Esophagus muscularis mucosa (tissue), 4 donors: ENCODE measurements at regions not wholly inside any gene's neighbourhood (a gene's known extent, or its start where the extent isn't known, plus 50 kb on each side); places are given as distances from the start of the nearest gene placed in this dataset.

Source experiments
- DNase-seq: peaks from one replicate; pipeline ENCODE4 v3.0.0-alpha.2; 2017; ENCODE audit errors: extremely low spot score
- H3K27ac ChIP-seq, 4 donors: fragments of 200-600 bp; sonication (generic); replicated peaks in 1 of 4; 1 replicate in 3 of 4; 2 replicates in 1 of 4; pipeline ENCODE4 v1.5.1; 2016 to 2019; ENCODE audit warnings: mild to moderate bottlenecking in 1 of 4
- H3K27me3 ChIP-seq, 4 donors: fragments of 200-600 bp; sonication (generic); one replicate each; pipeline versions ENCODE4 v1.5.1 to v1.6.0; 2016 to 2019
- H3K36me3 ChIP-seq, 4 donors: fragments of 200-600 bp; sonication (generic); one replicate each; pipeline ENCODE4 v1.5.1; 2016 to 2019
- H3K4me1 ChIP-seq, 4 donors: fragments of 200-600 bp; sonication (generic); one replicate each; pipeline ENCODE4 v1.5.1; 2016 to 2019
- H3K4me3 ChIP-seq, 4 donors: fragments of 200-600 bp; sonication (generic); 1 replicate in 2 of 4; 2 replicates in 2 of 4; pipeline ENCODE4 v1.5.1; 2016 to 2019; ENCODE audit warnings: mild to moderate bottlenecking in 4 of 4, moderate library complexity in 1 of 4
- H3K9me3 ChIP-seq, 4 donors: fragments of 200-600 bp; sonication (generic); 1 replicate in 3 of 4; 2 replicates in 1 of 4; pipeline ENCODE4 v1.5.1; 2016 to 2019
- CTCF ChIP-seq, 3 experiments: fragments of 200-600 bp in 2 of 3; fragments of 450-650 bp in 1 of 3; sonication (generic) in 2 of 3; IDR thresholded peaks; one replicate each; pipeline ENCODE4 v1.5.1; 2017 to 2019; ENCODE audit warnings: antibody characterized with exemption in 3 of 3, mild to moderate bottlenecking in 2 of 3, moderate library complexity in 1 of 3
- EP300 ChIP-seq: sonication (generic); formaldehyde crosslinking; IDR thresholded peaks from one replicate; pipeline ENCODE4 v1.6.1; 2017; ENCODE audit warnings: antibody characterized with exemption
- POLR2A ChIP-seq: fragments of 450-650 bp; IDR thresholded peaks from one replicate; pipeline ENCODE4 v1.6.1; 2017; ENCODE audit warnings: antibody characterized with exemption, moderate library complexity, mild to moderate bottlenecking, low read depth
- POLR2AphosphoS5 ChIP-seq, 2 donors: sonication (generic); formaldehyde crosslinking; IDR thresholded peaks; one replicate each; pipeline ENCODE4 v1.6.1; 2017; ENCODE audit warnings: antibody characterized with exemption in 2 of 2
- WGBS: methylation state at CpG from one replicate; pipeline ENCODE4 v1.1.5; 2018; 5-methylcytosine and 5-hydroxymethylcytosine counted together
- intact Hi-C: fragments of 100-400 bp; cut with DNase I; formaldehyde crosslinking; loops from one replicate; pipeline ENCODE4 v1.15.1; 2023

- Histone ChIP-seq H3K36me3 (no peaks in the 10 kb centered on the region), H3K27ac (no peak overlapping the region), H3K27me3 (peaks cover 0 to 5% (median 0%) of the 10 kb centered on the region in 4 donors), H3K4me1 (peaks cover 0 to 14% (median 11%) of the 10 kb centered on the region in 4 donors), H3K4me3 (no peak overlapping the region), H3K9me3 (peaks cover 0 to 6% (median 0%) of the 10 kb centered on the region in 4 donors)
- intact Hi-C loops, result no loop called here
- DNase-seq, result no peak
- 86% methylated on average over 17 of the region's 17 CpGs for WGBS
- no peak for TF ChIP-seq EP300
- TF ChIP-seq POLR2A, result no peak
- TF ChIP-seq POLR2AphosphoS5 (IDR thresholded peaks at IDR 0.05), result no peak
- TF ChIP-seq CTCF (IDR thresholded peaks at IDR 0.05), result no peak
Measured at GRCh38 chr18:78716581-78716980, 263.0 kb upstream of the SALL3 start.

DNA sequence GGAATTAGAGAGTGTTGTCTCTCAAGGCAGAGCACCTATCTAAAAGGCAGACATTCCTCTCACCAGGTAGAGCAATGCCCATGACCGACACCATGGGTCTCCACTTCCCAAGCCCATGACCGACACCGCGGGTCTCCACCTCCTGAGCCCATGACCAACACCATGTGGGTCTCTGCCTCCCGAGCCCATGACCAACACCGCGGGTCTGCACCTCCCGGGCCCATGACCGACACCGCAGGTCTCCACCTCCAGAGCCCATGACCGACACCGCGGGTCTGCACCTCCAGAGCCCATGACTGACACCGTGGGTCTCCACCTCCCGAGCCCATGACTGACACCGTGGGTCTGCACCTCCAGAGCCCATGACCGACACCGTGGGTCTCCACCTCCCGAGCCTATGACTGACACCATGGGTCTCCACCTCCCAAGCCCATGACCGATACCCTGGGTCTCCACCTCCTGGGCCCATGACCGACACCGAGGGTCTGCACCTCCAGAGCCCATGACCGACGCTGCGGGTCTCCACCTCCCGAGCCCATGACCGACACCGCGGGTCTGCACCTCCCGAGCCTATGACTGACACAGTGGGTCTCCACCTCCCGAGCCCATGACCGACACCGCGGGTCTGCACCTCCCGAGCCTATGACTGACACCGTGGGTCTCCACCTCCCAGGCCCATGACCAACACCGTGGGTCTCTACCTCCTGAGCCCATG, 262.4 kb upstream of the SALL3 start:
- Histone ChIP-seq H3K4me1 (peaks cover 0 to 15% (median 12%) of the 10 kb centered on the region in 4 donors), H3K27me3 (peaks cover 0 to 5% (median 0%) of the 10 kb centered on the region in 4 donors), H3K36me3 (no peaks in the 10 kb centered on the region), H3K4me3 (no peak overlapping the region), H3K27ac (no peak overlapping the region), H3K9me3 (no peaks in the 10 kb centered on the region)
- DNase-seq, result no peak
- no peak for TF ChIP-seq POLR2A
- TF ChIP-seq CTCF (IDR thresholded peaks at IDR 0.05), result no peak
- TF ChIP-seq EP300, result no peak
- TF ChIP-seq POLR2AphosphoS5 (IDR thresholded peaks at IDR 0.05), result no peak
- intact Hi-C loops, result no loop called here
- WGBS, result 84% methylated on average over 31 of the region's 37 CpGs

DNA sequence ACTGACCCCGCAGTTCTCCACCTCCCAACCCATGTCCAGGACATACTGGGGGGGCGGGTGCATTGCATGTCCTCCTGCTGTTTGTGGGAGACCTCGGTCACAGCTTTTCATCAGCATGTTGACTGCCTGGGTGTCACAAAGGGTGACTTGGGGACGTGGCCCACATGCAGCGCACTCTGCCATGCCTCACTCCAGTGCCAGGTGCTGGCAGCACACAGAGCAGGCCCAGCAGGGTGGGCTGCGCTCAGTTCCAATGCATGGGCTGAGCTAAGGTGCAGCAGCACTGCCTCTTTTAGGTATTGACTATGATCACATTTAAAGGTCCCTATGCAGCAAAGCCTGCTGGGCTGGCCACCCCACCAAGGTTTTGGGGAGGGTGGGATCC, 261.9 kb upstream of the SALL3 start:
- intact Hi-C loops, result no loop called here
- Histone ChIP-seq H3K36me3 (no peaks in the 10 kb centered on the region), H3K9me3 (no peaks in the 10 kb centered on the region), H3K27me3 (peaks cover 0 to 5% (median 0%) of the 10 kb centered on the region in 4 donors), H3K4me3 (no peak overlapping the region), H3K27ac (no peak overlapping the region), H3K4me1 (peaks cover 0 to 15% (median 12%) of the 10 kb centered on the region in 4 donors)
- TF ChIP-seq POLR2A (no peak), EP300 (no peak), POLR2AphosphoS5 (IDR thresholded peaks at IDR 0.05) (no peak), CTCF (IDR thresholded peaks at IDR 0.05) (no peak)
- DNase-seq, result no peak
- WGBS, result 100% methylated on average over 3 of the region's 6 CpGs

DNA sequence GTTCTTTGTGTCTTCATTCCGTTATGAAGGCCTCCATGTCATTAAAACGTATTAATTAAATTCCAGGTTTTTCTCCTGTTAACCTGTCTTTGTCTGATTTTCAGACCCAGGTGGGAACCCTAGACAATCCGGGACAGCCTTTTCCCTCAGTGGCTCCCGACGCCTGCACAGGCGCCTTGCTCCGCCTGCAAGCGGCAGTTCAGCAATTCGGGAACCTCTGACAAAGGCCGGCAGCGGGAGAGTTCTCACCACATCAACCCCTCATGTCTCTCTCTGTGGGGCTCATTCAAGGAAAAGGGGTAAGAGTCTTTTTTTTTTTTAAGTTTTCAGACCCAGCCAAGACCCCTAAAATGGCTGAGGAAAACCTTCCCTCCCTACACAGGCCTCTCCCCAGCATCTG, 259.8 kb upstream of the SALL3 start:
- Histone ChIP-seq H3K27me3 (no peaks in the 10 kb centered on the region), H3K27ac (no peak overlapping the region), H3K4me1 (peaks cover 0 to 15% (median 12%) of the 10 kb centered on the region in 4 donors), H3K36me3 (no peaks in the 10 kb centered on the region), H3K4me3 (no peak overlapping the region), H3K9me3 (no peaks in the 10 kb centered on the region)
- intact Hi-C loops, result no loop called here
- no peak for DNase-seq
- WGBS, result 95% methylated on average over 11 of the region's 11 CpGs
- TF ChIP-seq CTCF (IDR thresholded peaks at IDR 0.05) (no peak), POLR2AphosphoS5 (IDR thresholded peaks at IDR 0.05) (no peak), EP300 (no peak), POLR2A (no peak)
